Iris pigment epithelial cell (primary cell): ENCODE measurements at regions not wholly inside any gene's neighbourhood (a gene's known extent, or its start where the extent isn't known, plus 50 kb on each side); places are given as distances from the start of the nearest gene placed in this dataset.

Source experiments
- DNase-seq: peaks from one replicate; pipeline ENCODE4 v3.0.0-alpha.2; 2011; ENCODE audit warnings: low read depth

GRCh38 chr2:181836583-181836982 is 54.9 kb upstream of the ITPRID2 start:
- DNase-seq: no peak

GRCh38 chr2:181837563-181837962 is 54.0 kb upstream of the ITPRID2 start:
- DNase-seq: no peak

- no peak for DNase-seq
Measured at GRCh38 chr2:181839811-181840210, 51.7 kb upstream of the ITPRID2 start.

GRCh38 chr2:181841079-181841478 is 50.5 kb upstream of the ITPRID2 start:
- DNase-seq: no peak
